ENCODE measurements at regions not wholly inside any gene's neighbourhood (a gene's known extent, or its start where the extent isn't known, plus 50 kb on each side); places are given as distances from the start of the nearest gene placed in this dataset.

- TF ChIP-seq POLR2A (IDR thresholded peaks at IDR 0.05) (no peak), EP300 (IDR thresholded peaks at IDR 0.05) (no peak), CTCF (IDR thresholded peaks at IDR 0.05) (no peak)
- 87 to 97% (median 97%) methylated on average over 4 of the region's 4 CpGs for WGBS, 3 donors
- Histone ChIP-seq H3K9me3 (no peaks in the 10 kb centered on the region), H3K27ac (no peak overlapping the region), H3K4me3 (no peak overlapping the region), H3K27me3 (no peaks in the 10 kb centered on the region), H3K36me3 (no peaks in the 10 kb centered on the region), H3K4me1 (ENCODE audit: insufficient read depth) (no peaks in the 10 kb centered on the region)
- DNase-seq: no peak
- intact Hi-C loops (cut with DNase I): no loop called here
These were observed 68.1 kb upstream of the DTNBP1 start for GRCh38 chr6:15730922-15731321.

GRCh38 chr6:15730442-15730841 is 67.6 kb upstream of the DTNBP1 start:
- intact Hi-C loops (cut with DNase I): no loop called here
- DNase-seq: no peak
- no peaks in the 10 kb centered on the region for H3K4me1 ChIP-seq (ENCODE audit: insufficient read depth)
- no peaks in the 10 kb centered on the region for H3K9me3 ChIP-seq
- H3K4me3 ChIP-seq: no peak overlapping the region
- 93 to 95% (median 95%) methylated on average over 6 of the region's 6 CpGs for WGBS, 3 donors
- H3K27ac ChIP-seq: no peak overlapping the region
- no peak for TF ChIP-seq EP300 (IDR thresholded peaks at IDR 0.05)
- no peak for TF ChIP-seq CTCF (IDR thresholded peaks at IDR 0.05)
- no peak for TF ChIP-seq POLR2A (IDR thresholded peaks at IDR 0.05)
- H3K27me3 ChIP-seq: no peaks in the 10 kb centered on the region
- H3K36me3 ChIP-seq: no peaks in the 10 kb centered on the region

- H3K36me3 ChIP-seq: no peaks in the 10 kb centered on the region
- intact Hi-C loops (cut with DNase I): no loop called here
- 76 to 93% (median 88%) methylated on average over 2 of the region's 2 CpGs for WGBS, 3 donors
- no peaks in the 10 kb centered on the region for H3K4me1 ChIP-seq (ENCODE audit: insufficient read depth)
- no peak for TF ChIP-seq POLR2A (IDR thresholded peaks at IDR 0.05)
- no peak for TF ChIP-seq CTCF (IDR thresholded peaks at IDR 0.05)
- no peak for TF ChIP-seq EP300 (IDR thresholded peaks at IDR 0.05)
- no peaks in the 10 kb centered on the region for H3K9me3 ChIP-seq
- DNase-seq: no peak
- no peaks in the 10 kb centered on the region for H3K27me3 ChIP-seq
- no peak overlapping the region for H3K27ac ChIP-seq
- H3K4me3 ChIP-seq: no peak overlapping the region
These were observed 59.9 kb upstream of the DTNBP1 start for GRCh38 chr6:15722731-15723130.

GRCh38 chr6:15716889-15717288 is 54.1 kb upstream of the DTNBP1 start:
- H3K4me1 ChIP-seq (ENCODE audit: insufficient read depth): no peaks in the 10 kb centered on the region

More at GRCh38 chr6:15716889-15717288, 54.1 kb upstream of the DTNBP1 start:
- no peak overlapping the region for H3K27ac ChIP-seq
- intact Hi-C loops (cut with DNase I): no loop called here
- no peaks in the 10 kb centered on the region for H3K9me3 ChIP-seq
- TF ChIP-seq CTCF (IDR thresholded peaks at IDR 0.05): no peak
- TF ChIP-seq POLR2A (IDR thresholded peaks at IDR 0.05): no peak
- TF ChIP-seq EP300 (IDR thresholded peaks at IDR 0.05): no peak
- no peaks in the 10 kb centered on the region for H3K36me3 ChIP-seq
- H3K27me3 ChIP-seq: no peaks in the 10 kb centered on the region
- DNase-seq: no peak
- H3K4me3 ChIP-seq: no peak overlapping the region
- 82 to 87% (median 85%) methylated on average over 2 of the region's 2 CpGs for WGBS, 3 donors

All from ovary (tissue), 7 donors.